ENCODE measurements at regions not wholly inside any gene's neighbourhood (a gene's known extent, or its start where the extent isn't known, plus 50 kb on each side); places are given as distances from the start of the nearest gene placed in this dataset.

- TF ChIP-seq CTCF (IDR thresholded peaks at IDR 0.05): no peak
- TF ChIP-seq POLR2A (IDR thresholded peaks at IDR 0.05; ENCODE audit: low read length): no peak
- no peak for TF ChIP-seq HDAC2 (IDR thresholded peaks at IDR 0.05)
- no peak for TF ChIP-seq MAFK (IDR thresholded peaks at IDR 0.05; ENCODE audit: partially characterized antibody)
- TF ChIP-seq RFX5 (IDR thresholded peaks at IDR 0.05): no peak
- no peak for TF ChIP-seq KDM1A (IDR thresholded peaks at IDR 0.05; ENCODE audit: low read depth)
Observed at GRCh38 chr3:152589644-152590043, 245.3 kb upstream of the P2RY1 start.

Measured in A549 (cell line).